NB4 (cell line): ENCODE measurements at regions not wholly inside any gene's neighbourhood (a gene's known extent, or its start where the extent isn't known, plus 50 kb on each side); places are given as distances from the start of the nearest gene placed in this dataset.

ENCODE experiments used
- DNase-seq: peaks from one replicate; pipeline ENCODE4 v3.0.0; 2010; ENCODE audit warnings: low read depth
- H3K4me3 ChIP-seq: one replicate; pipeline ENCODE4 v1.5.1; 2011; ENCODE audit warnings: mild to moderate bottlenecking, low read depth, low read length, moderate library complexity
- CTCF ChIP-seq: IDR thresholded peaks from one replicate; pipeline ENCODE4 v1.5.1; 2012; ENCODE audit warnings: low read depth, low read length
- MAX ChIP-seq: IDR thresholded peaks from 2 replicates; pipeline ENCODE4 v1.6.1; 2011; ENCODE audit warnings: low read depth, low read length
- MYC ChIP-seq: IDR thresholded peaks from 2 replicates; pipeline ENCODE4 v1.6.1; 2011; ENCODE audit warnings: low read depth, low read length
- POLR2A ChIP-seq: IDR thresholded peaks from 2 replicates; pipeline ENCODE4 v1.6.1; 2011; ENCODE audit warnings: mild to moderate bottlenecking; ENCODE audit not compliant: insufficient read length; ENCODE audit errors: extremely low read depth

- no peak overlapping the region for H3K4me3 ChIP-seq
- TF ChIP-seq MYC (no peak), CTCF (no peak), MAX (no peak), POLR2A (no peak)
- DNase-seq, result no peak
Measured at GRCh38 chr15:58235961-58236360, 97.8 kb downstream of the AQP9 start.

GRCh38 chr15:58240191-58240932, 102.2 kb downstream of the AQP9 start:
- no peak for DNase-seq
- TF ChIP-seq MAX (no peak), CTCF (no peak), POLR2A (no peak), MYC (no peak)

GRCh38 chr15:58241872-58242271, 103.7 kb downstream of the AQP9 start:
- no peak for DNase-seq
- no peak for TF ChIP-seq POLR2A
- no peak for TF ChIP-seq MAX
- no peak for TF ChIP-seq MYC
- no peak for TF ChIP-seq CTCF

More at GRCh38 chr15:58240191-58240932, 102.2 kb downstream of the AQP9 start:
- no peak overlapping the region for H3K4me3 ChIP-seq

GRCh38 chr15:58243070-58243469, 104.9 kb downstream of the AQP9 start:
- no peak for TF ChIP-seq POLR2A
- no peak for TF ChIP-seq CTCF
- no peak for TF ChIP-seq MYC
- DNase-seq, result no peak
- no peak overlapping the region for H3K4me3 ChIP-seq

More at GRCh38 chr15:58241872-58242271, 103.7 kb downstream of the AQP9 start:
- H3K4me3 ChIP-seq, result no peak overlapping the region

GRCh38 chr15:58244536-58244935, 106.4 kb downstream of the AQP9 start:
- TF ChIP-seq MAX (no peak), POLR2A (no peak), CTCF (no peak), MYC (no peak)

More at GRCh38 chr15:58244536-58244935, 106.4 kb downstream of the AQP9 start:
- DNase-seq, result no peak
- no peak overlapping the region for H3K4me3 ChIP-seq
